Kidney (tissue), 13 donors: ENCODE measurements at regions not wholly inside any gene's neighbourhood (a gene's known extent, or its start where the extent isn't known, plus 50 kb on each side); places are given as distances from the start of the nearest gene placed in this dataset.

Source experiments
- DNase-seq, 5 donors: peaks; one replicate each; pipeline ENCODE4 v3.0.0-alpha.2; 2013 to 2020
- FAIRE-seq: peaks from 2 replicates; lab custom pipeline; 2012; peaks lifted over from hg19 to GRCh38; lab: Jason Lieb, UNC
- H3K27ac ChIP-seq, 2 donors: one replicate each; pipeline ENCODE4 v1.7.0; 2013; ENCODE audit warnings: low read depth in 2 of 2, low read length in 2 of 2, inconsistent platforms in 1 of 2
- H3K27me3 ChIP-seq: one replicate; pipeline ENCODE4 v1.7.1; 2013; ENCODE audit warnings: low read length, inconsistent platforms; ENCODE audit not compliant: control insufficient read depth, insufficient read depth
- H3K36me3 ChIP-seq, 3 donors: one replicate each; pipeline versions ENCODE4 v1.7.0 to v1.7.1; 2013; ENCODE audit warnings: low read length in 3 of 3, control low read depth in 1 of 3, inconsistent platforms in 1 of 3; ENCODE audit not compliant: insufficient read depth in 3 of 3, control insufficient read depth in 2 of 3
- H3K4me1 ChIP-seq, 3 donors: one replicate each; pipeline versions ENCODE4 v1.7.0 to v1.7.1; 2013; ENCODE audit warnings: low read length in 3 of 3, inconsistent platforms in 1 of 3, low read depth in 1 of 3; ENCODE audit not compliant: control insufficient read depth in 2 of 3, insufficient read depth in 2 of 3
- H3K4me3 ChIP-seq, 3 donors: one replicate each; pipeline versions ENCODE4 v1.7.0 to v1.8.1; 2013; ENCODE audit warnings: low read length in 3 of 3, control low read depth in 1 of 3, inconsistent platforms in 1 of 3
- H3K9ac ChIP-seq, 3 donors: one replicate each; pipeline versions ENCODE4 v1.7.0 to v1.7.1; 2013; ENCODE audit warnings: low read length in 3 of 3, control low read depth in 1 of 3, inconsistent platforms in 1 of 3
- H3K9me3 ChIP-seq, 3 donors: one replicate each; pipeline versions ENCODE4 v1.7.0 to v1.7.1; 2013; ENCODE audit warnings: low read length in 3 of 3, control low read depth in 1 of 3, inconsistent platforms in 1 of 3; ENCODE audit not compliant: control insufficient read depth in 2 of 3, insufficient read depth in 1 of 3
- intact Hi-C: fragments of 100-400 bp; cut with DNase I; formaldehyde crosslinking; loops from one replicate; pipeline ENCODE4 v1.11.1; 2022
- TF ChIP-seq, protein P1 (sequence below): IDR thresholded peaks from 3 replicates; pipeline ENCODE4 v1.5.1; 2012; ENCODE audit warnings: mild to moderate bottlenecking, moderate library complexity, borderline replicate concordance; ENCODE audit not compliant: insufficient read depth; ENCODE audit errors: extremely low read depth
- donor health status: control.
- donor health status: control.
- donor health status: control.
- donor health status: control.
- donor health status: control.
- donor health status: DM: yes; HTN: yes; CAD: no.
- donor health status: Normal renal cell carcinoma (clear cell type).

DNA sequence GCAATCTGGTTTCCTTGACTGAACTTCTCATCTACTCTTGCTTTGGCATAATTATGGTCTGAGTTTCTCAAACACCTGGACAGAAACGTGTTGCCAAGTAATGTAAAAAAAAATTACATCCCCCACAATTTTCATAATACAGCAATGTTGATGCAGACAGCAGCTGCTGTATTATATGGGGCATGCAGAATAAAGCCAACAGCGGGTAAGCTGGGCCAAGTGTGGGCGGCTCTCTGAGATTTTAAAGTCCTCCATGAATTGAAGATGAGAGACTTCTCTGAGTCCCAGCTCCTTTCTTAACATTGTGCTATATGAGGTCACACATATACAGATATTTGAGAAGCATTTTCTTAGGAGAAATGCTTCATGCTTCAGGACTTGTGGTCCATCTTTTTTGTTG lies 881.2 kb downstream of the GALC start:
- Histone ChIP-seq H3K27ac (no peak overlapping the region), H3K27me3 (no peaks in the 10 kb centered on the region), H3K4me3 (no peak overlapping the region), H3K4me1 (no peaks in the 10 kb centered on the region), H3K9ac (no peak overlapping the region), H3K9me3 (no peaks in the 10 kb centered on the region), H3K36me3 (no peaks in the 10 kb centered on the region)
- FAIRE-seq = no peak
- no peak for DNase-seq
- intact Hi-C loops = no loop called here
- TF ChIP-seq, protein P1, sequence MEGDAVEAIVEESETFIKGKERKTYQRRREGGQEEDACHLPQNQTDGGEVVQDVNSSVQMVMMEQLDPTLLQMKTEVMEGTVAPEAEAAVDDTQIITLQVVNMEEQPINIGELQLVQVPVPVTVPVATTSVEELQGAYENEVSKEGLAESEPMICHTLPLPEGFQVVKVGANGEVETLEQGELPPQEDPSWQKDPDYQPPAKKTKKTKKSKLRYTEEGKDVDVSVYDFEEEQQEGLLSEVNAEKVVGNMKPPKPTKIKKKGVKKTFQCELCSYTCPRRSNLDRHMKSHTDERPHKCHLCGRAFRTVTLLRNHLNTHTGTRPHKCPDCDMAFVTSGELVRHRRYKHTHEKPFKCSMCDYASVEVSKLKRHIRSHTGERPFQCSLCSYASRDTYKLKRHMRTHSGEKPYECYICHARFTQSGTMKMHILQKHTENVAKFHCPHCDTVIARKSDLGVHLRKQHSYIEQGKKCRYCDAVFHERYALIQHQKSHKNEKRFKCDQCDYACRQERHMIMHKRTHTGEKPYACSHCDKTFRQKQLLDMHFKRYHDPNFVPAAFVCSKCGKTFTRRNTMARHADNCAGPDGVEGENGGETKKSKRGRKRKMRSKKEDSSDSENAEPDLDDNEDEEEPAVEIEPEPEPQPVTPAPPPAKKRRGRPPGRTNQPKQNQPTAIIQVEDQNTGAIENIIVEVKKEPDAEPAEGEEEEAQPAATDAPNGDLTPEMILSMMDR = no peak

DNA sequence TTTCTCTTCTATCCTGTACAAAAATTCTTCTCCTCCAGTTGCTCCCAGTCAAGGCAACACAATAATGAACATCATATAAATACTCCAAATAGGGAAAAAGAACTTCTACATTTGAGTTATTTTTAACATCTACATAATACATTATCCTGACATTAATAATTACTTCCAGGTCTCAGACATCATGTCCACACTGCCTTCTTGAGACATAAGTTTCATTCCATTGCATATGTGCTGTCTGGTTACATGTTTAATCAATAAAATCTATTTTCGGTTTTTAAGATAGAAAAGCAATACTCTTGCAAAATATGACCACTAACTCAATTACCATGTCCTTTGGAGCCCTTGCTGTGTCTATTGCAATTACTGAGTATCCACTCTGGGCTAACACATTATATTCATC lies 881.9 kb downstream of the GALC start:
- Histone ChIP-seq H3K4me1 (no peaks in the 10 kb centered on the region), H3K4me3 (no peak overlapping the region), H3K9ac (no peak overlapping the region), H3K27ac (no peak overlapping the region), H3K27me3 (no peaks in the 10 kb centered on the region), H3K36me3 (no peaks in the 10 kb centered on the region), H3K9me3 (no peaks in the 10 kb centered on the region)
- FAIRE-seq (no peak), DNase-seq (no peak)
- TF ChIP-seq, protein P1 = no peak
- intact Hi-C loops = no loop called here

DNA sequence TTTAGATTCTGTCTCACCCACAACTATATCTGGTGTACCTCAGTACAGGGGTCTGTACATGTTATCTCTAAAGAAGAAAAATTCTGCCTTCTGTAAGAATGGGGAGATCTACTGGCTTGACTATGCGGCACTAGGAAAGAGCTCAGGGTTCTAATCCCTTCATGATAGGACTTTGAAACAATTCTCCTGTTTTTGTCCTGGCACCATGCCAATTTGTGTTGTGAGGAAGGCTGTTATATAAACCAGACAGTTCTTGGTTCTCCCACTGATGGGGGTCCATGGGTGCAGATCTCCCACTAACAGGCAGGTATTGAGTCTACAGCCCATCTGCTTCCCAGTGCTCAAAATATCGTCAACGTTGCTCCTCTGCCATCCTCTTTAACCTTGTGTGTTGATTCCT lies 883.7 kb downstream of the GALC start:
- Histone ChIP-seq H3K9me3 (no peaks in the 10 kb centered on the region), H3K4me1 (no peaks in the 10 kb centered on the region), H3K27ac (no peak overlapping the region), H3K36me3 (no peaks in the 10 kb centered on the region), H3K9ac (no peak overlapping the region), H3K27me3 (no peaks in the 10 kb centered on the region), H3K4me3 (no peak overlapping the region)
- no peak for FAIRE-seq
- no peak for DNase-seq
- TF ChIP-seq, protein P1 = no peak
- intact Hi-C loops = no loop called here

DNA sequence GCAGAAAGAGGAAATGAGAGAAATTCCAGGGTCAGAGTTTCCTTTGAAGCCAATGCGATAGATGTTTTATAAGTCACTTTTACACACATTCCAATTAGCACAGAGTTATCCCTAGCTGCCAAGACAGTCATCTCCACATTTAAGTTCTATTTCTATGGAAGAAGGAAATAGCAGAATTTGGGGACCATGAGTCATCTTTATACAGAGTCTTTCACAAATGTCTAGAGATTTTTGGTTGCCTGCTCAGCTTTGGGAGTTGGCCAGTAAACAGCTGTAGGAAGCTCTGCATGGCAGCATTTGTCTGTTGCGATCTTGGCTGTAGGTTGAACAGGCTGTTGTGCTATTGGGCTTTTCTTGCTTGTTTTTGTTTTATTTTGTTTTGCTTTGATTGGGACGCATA lies 884.3 kb downstream of the GALC start:
- H3K27me3 ChIP-seq = no peaks in the 10 kb centered on the region
- intact Hi-C loops = no loop called here
- FAIRE-seq = no peak
- H3K27ac ChIP-seq = no peak overlapping the region
- no peak for DNase-seq
- no peak overlapping the region for H3K4me3 ChIP-seq
- no peak overlapping the region for H3K9ac ChIP-seq
- no peaks in the 10 kb centered on the region for H3K4me1 ChIP-seq
- H3K36me3 ChIP-seq = no peaks in the 10 kb centered on the region
- TF ChIP-seq, protein P1 = no peak
- no peaks in the 10 kb centered on the region for H3K9me3 ChIP-seq
